K562 (cell line): ENCODE measurements at regions not wholly inside any gene's neighbourhood (a gene's known extent, or its start where the extent isn't known, plus 50 kb on each side); places are given as distances from the start of the nearest gene placed in this dataset.

Experiments
- ATAC-seq: fragments of 200-7000 bp; cut with Tn5 transposase; 3 replicates; pipeline ENCODE4 v1.9.1; 2020; ENCODE audit warnings: moderate library complexity
- BruUV-seq: library from RNA; stranded (reverse); fragments of 400-500 nt; replicated peaks from 2 replicates; lab custom pipeline; 2021; lab: Mats Ljungman, UMichigan
- CTCF ChIA-PET: fragments of 300-600 bp; formaldehyde crosslinking; extraction: SDS; loops from one replicate; lab custom pipeline; 2021; ENCODE audit warnings: low intra/inter-chr PET ratio; lab: Yijun Ruan, JAX
- POLR2A ChIA-PET: fragments of 300-600, 350-650 bp; sonication (Branson Sonifier 250); formaldehyde crosslinking; extraction: SDS; loops from one replicate; lab custom pipeline; 2021; ENCODE audit warnings: antibody characterized with exemption, inconsistent platforms; lab: Yijun Ruan, JAX
- DNase-seq, 4 experiments: peaks; one replicate each; pipeline versions ENCODE4 v3.0.0 to v3.0.0-alpha.2; 2011 to 2018; ENCODE audit warnings: low spot score in 3 of 4, mixed read lengths in 3 of 4; ENCODE audit errors: extremely low read depth in 1 of 4
- FAIRE-seq: peaks from 2 replicates; lab custom pipeline; 2011; peaks lifted over from hg19 to GRCh38; lab: Jason Lieb, UNC
- H2AFZ ChIP-seq: 2 replicates; pipeline ENCODE4 v1.6.0; 2011; ENCODE audit warnings: low read depth, low read length, control low read depth, inconsistent platforms
- H3K27ac ChIP-seq: fragments of 200-600 bp; 3 replicates; pipeline ENCODE4 v1.8.0; 2011; ENCODE audit warnings: low read depth, mild to moderate bottlenecking, control low read depth, inconsistent platforms, low read length, moderate library complexity, mixed read lengths; ENCODE audit errors: extremely low read depth
- H3K27me3 ChIP-seq, 2 experiments: fragments of 300-600 bp in 1 of 2; 2 replicates in 1 of 2; 3 replicates in 1 of 2; pipeline versions ENCODE4 v1.6.0 to v1.8.0; 2011; ENCODE audit warnings: inconsistent platforms in 2 of 2, low read length in 2 of 2, mild to moderate bottlenecking in 1 of 2, mixed read lengths in 1 of 2, moderate library complexity in 1 of 2; ENCODE audit not compliant: control insufficient read depth in 2 of 2, insufficient read depth in 2 of 2
- H3K36me3 ChIP-seq: fragments of 300-600 bp; 3 replicates; pipeline ENCODE4 v1.8.0; 2011; ENCODE audit warnings: mild to moderate bottlenecking, low read length, inconsistent platforms; ENCODE audit not compliant: control insufficient read depth, insufficient read depth
- H3K4me1 ChIP-seq, 2 experiments: fragments of 200-600 bp in 1 of 2; replicated peaks in 1 of 2; 2 replicates in 1 of 2; 3 replicates in 1 of 2; pipeline versions ENCODE4 v1.5.1 to v1.8.0; 2011; ENCODE audit warnings: inconsistent platforms in 2 of 2, low read length in 2 of 2, mild to moderate bottlenecking in 1 of 2, mixed read lengths in 1 of 2, moderate library complexity in 1 of 2; ENCODE audit not compliant: control insufficient read depth in 2 of 2, insufficient read depth in 2 of 2
- H3K4me2 ChIP-seq: 2 replicates; pipeline ENCODE4 v1.6.1; 2011; ENCODE audit warnings: low read length, control low read depth, inconsistent platforms, mixed read lengths; ENCODE audit not compliant: insufficient read depth
- H3K4me3 ChIP-seq: fragments of 200-600 bp; sonication (generic), shearing (Covaris generic); 2 replicates; pipeline ENCODE4 v1.5.1; 2016; ENCODE audit warnings: control low read depth, inconsistent platforms
- H3K79me2 ChIP-seq: fragments of 200-600 bp; 3 replicates; pipeline ENCODE4 v1.8.0; 2011; ENCODE audit warnings: low read length, inconsistent platforms; ENCODE audit not compliant: control insufficient read depth, insufficient read depth
- H3K9ac ChIP-seq, 2 experiments: 2 replicates each; pipeline versions ENCODE4 v1.6.0 to v1.6.1; 2011; ENCODE audit warnings: low read depth in 2 of 2, low read length in 2 of 2, control low read depth in 1 of 2, inconsistent platforms in 1 of 2, mild to moderate bottlenecking in 1 of 2, mixed read lengths in 1 of 2; ENCODE audit not compliant: insufficient read depth in 1 of 2
- H3K9me1 ChIP-seq: one replicate; pipeline ENCODE4 v1.6.0; 2011; ENCODE audit warnings: inconsistent platforms, mild to moderate bottlenecking, low read length, moderate library complexity; ENCODE audit not compliant: control insufficient read depth, insufficient read depth
- H3K9me3 ChIP-seq: replicated peaks from 2 replicates; pipeline ENCODE4 v1.5.1; 2011; ENCODE audit warnings: low read depth, low read length, inconsistent platforms; ENCODE audit not compliant: control insufficient read depth, insufficient read depth
- H4K20me1 ChIP-seq: replicated peaks from 2 replicates; pipeline ENCODE4 v1.6.1; 2011; ENCODE audit warnings: low read length, inconsistent platforms, mixed read lengths; ENCODE audit not compliant: control insufficient read depth, insufficient read depth
- BCLAF1 ChIP-seq, 2 experiments: fragments of 450-650 bp in 1 of 2; IDR thresholded peaks; 2 replicates each; pipeline ENCODE4 v1.6.1; 2011 to 2017; ENCODE audit warnings: low read depth in 2 of 2, antibody characterized with exemption in 1 of 2, borderline replicate concordance in 1 of 2, low read length in 1 of 2, mild to moderate bottlenecking in 1 of 2, mixed read lengths in 1 of 2; ENCODE audit not compliant: control insufficient read depth in 1 of 2
- BCOR ChIP-seq: fragments of 450-650 bp; IDR thresholded peaks from 2 replicates; pipeline ENCODE4 v1.6.1; 2016
- CHCHD3 ChIP-seq: fragments of 250-450 bp; sonication (Bioruptor Pico); IDR thresholded peaks from 2 replicates; pipeline ENCODE4 v2.1.2; 2022; ENCODE audit warnings: mild to moderate bottlenecking
- ELF2 ChIP-seq: fragments of 250-450 bp; sonication (Bioruptor Pico); IDR thresholded peaks from 2 replicates; pipeline ENCODE4 v1.5.0; 2021; ENCODE audit warnings: mild to moderate bottlenecking
- ESRRB ChIP-seq: fragments of 250-450 bp; sonication (Bioruptor Pico); IDR thresholded peaks from 2 replicates; pipeline ENCODE4 v1.5.0; 2020; ENCODE audit warnings: mild to moderate bottlenecking, moderate library complexity, borderline replicate concordance
- GATAD2A ChIP-seq: fragments of 450-650 bp; IDR thresholded peaks from 2 replicates; pipeline ENCODE4 v1.6.1; 2017
- MYC ChIP-seq, 2 experiments: fragments of 250-450 bp in 1 of 2; sonication (Bioruptor Pico) in 1 of 2; IDR thresholded peaks; 2 replicates each; pipeline versions ENCODE4 v1.5.1 to v1.6.1; 2012 to 2021; ENCODE audit warnings: low read depth in 2 of 2, borderline replicate concordance in 1 of 2, improper control_type of control experiment in 1 of 2, low read length in 1 of 2, mild to moderate bottlenecking in 1 of 2, moderate library complexity in 1 of 2
- NUFIP1 ChIP-seq: fragments of 450-650 bp; IDR thresholded peaks from 2 replicates; pipeline ENCODE4 v1.6.1; 2018; ENCODE audit not compliant: partially characterized antibody
- PTRF ChIP-seq: fragments of 450-650 bp; IDR thresholded peaks from 2 replicates; pipeline ENCODE4 v1.6.1; 2016; ENCODE audit warnings: mild to moderate bottlenecking, missing genetic modification characterization, missing compliant biosample characterization
- TAF9B ChIP-seq: fragments of 450-650 bp; IDR thresholded peaks from 2 replicates; pipeline ENCODE4 v1.6.1; 2018; ENCODE audit warnings: mild to moderate bottlenecking; ENCODE audit not compliant: partially characterized antibody
- ZNF165 ChIP-seq: fragments of 250-450 bp; sonication (Bioruptor Pico); IDR thresholded peaks from 2 replicates; pipeline ENCODE4 v1.4.0; 2020; ENCODE audit warnings: borderline replicate concordance
- WGBS: fragments of 100-300 bp; shearing (Covaris generic); methylation state at CpG from one replicate; pipeline ENCODE4 v1.1.6; 2016; ENCODE audit warnings: low coverage, mixed read lengths; ENCODE audit not compliant: insufficient coverage; ENCODE audit errors: missing lambda C conversion rate; 5-methylcytosine and 5-hydroxymethylcytosine counted together
- in situ Hi-C: fragments of 300-500 bp; cut with MboI; formaldehyde crosslinking; loops from 4 replicates; pipeline ENCODE4 v1.15.0; 2018; ENCODE audit warnings: inconsistent platforms, mixed read lengths
- intact Hi-C: fragments of 100-400 bp; cut with micrococcal nuclease; formaldehyde crosslinking; loops from 2 replicates; pipeline ENCODE4 v1.14.2; 2022

GRCh38 chr21:24945910-24946309 is 661.4 kb downstream of the MRPL39 start:
- FAIRE-seq (no peak), ATAC-seq (no peak), DNase-seq (no peak)
- no peaks in the 10 kb centered on the region for H3K4me1 ChIP-seq
- H3K27ac ChIP-seq: no peak overlapping the region
- H3K9me3 ChIP-seq: no peaks in the 10 kb centered on the region
- intact Hi-C loops: no loop called here
- H3K9me1 ChIP-seq: no peaks in the 10 kb centered on the region
- no peak for TF ChIP-seq PTRF (tag)
- in situ Hi-C loops: no loop called here
- H3K9ac ChIP-seq: no peak overlapping the region
- no peak overlapping the region for H2AFZ ChIP-seq
- no peak overlapping the region for H3K4me2 ChIP-seq
- H3K79me2 ChIP-seq: no peaks in the 10 kb centered on the region
- no peaks in the 10 kb centered on the region for H4K20me1 ChIP-seq
- POLR2A ChIA-PET: no interaction called here
- H3K36me3 ChIP-seq: no peaks in the 10 kb centered on the region
- no peaks in the 10 kb centered on the region for H3K27me3 ChIP-seq
- CTCF ChIA-PET: no interaction called here
- no peak overlapping the region for H3K4me3 ChIP-seq
- no TSS peak for BruUV-seq

- H3K4me1 ChIP-seq: no peaks in the 10 kb centered on the region
- H3K9me3 ChIP-seq: no peaks in the 10 kb centered on the region; the same call in 1 of the 2 replicates
- H3K9ac ChIP-seq: no peak overlapping the region
- 0% methylated on average over 4 of the region's 4 CpGs for WGBS
- POLR2A ChIA-PET: no interaction called here
- CTCF ChIA-PET: no interaction called here
- ATAC-seq (no peak), DNase-seq (no peak), FAIRE-seq (no peak)
- H3K4me3 ChIP-seq: no peak overlapping the region
- no TSS peak for BruUV-seq
- H3K4me2 ChIP-seq: no peak overlapping the region
- intact Hi-C loops: no loop called here
- in situ Hi-C loops: no loop called here
- no peaks in the 10 kb centered on the region for H3K36me3 ChIP-seq
- no peak overlapping the region for H3K27ac ChIP-seq
- no peaks in the 10 kb centered on the region for H3K79me2 ChIP-seq
- no peaks in the 10 kb centered on the region for H4K20me1 ChIP-seq
- H2AFZ ChIP-seq: no peak overlapping the region
- H3K9me1 ChIP-seq: no peaks in the 10 kb centered on the region
- no peaks in the 10 kb centered on the region for H3K27me3 ChIP-seq
- TF ChIP-seq ZNF165 (no peak), TAF9B (no peak), ESRRB (CRISPR knock-in tag) (no peak), MYC (IDR thresholded peaks at IDR 0.05; ENCODE audit: low read depth, low read length) (no peak), MYC (CRISPR knock-in tag; IDR thresholded peaks at IDR 0.05; ENCODE audit: borderline replicate concordance, low read depth) (no peak), ELF2 (CRISPR knock-in tag) (no peak), BCLAF1 (IDR thresholded peaks at IDR 0.05; ENCODE audit: borderline replicate concordance in 1 of 2, control insufficient read depth in 1 of 2, low read depth in 2 of 2, low read length in 1 of 2) (no peak), CHCHD3 (no peak), BCOR (no peak), NUFIP1 (no peak), GATAD2A (no peak)
Observed at GRCh38 chr21:24941316-24942185, 665.7 kb downstream of the MRPL39 start.
